CD4-positive, alpha-beta T cell treated with Interleukin-21 for 1 hour (primary cell): ENCODE measurements at regions not wholly inside any gene's neighbourhood (a gene's known extent, or its start where the extent isn't known, plus 50 kb on each side); places are given as distances from the start of the nearest gene placed in this dataset.
"Not testable (repeated sequence)": the region's sequence is repeated elsewhere in the genome, so short reads cannot be mapped to it uniquely, and the experiment has no call there.

ENCODE experiments used
- DNase-seq: peaks from one replicate; pipeline ENCODE4 v3.0.0-alpha.2; 2020

- no peak for DNase-seq
Observed at GRCh38 chr20:53833333-53834061, 236.9 kb downstream of the BCAS1 start.

GRCh38 chr20:53832499-53832898 is 237.9 kb downstream of the BCAS1 start:
- no peak for DNase-seq

- no peak for DNase-seq
Observed at GRCh38 chr20:53831812-53832211, 238.2 kb upstream of the ZNF217 start.

GRCh38 chr20:53831228-53831627 is 237.6 kb upstream of the ZNF217 start:
- DNase-seq, result no peak

GRCh38 chr20:53829724-53830521 is 236.3 kb upstream of the ZNF217 start:
- peak; percentile 28 for DNase-seq

- peak; percentile 23 for DNase-seq
Observed at GRCh38 chr20:53829255-53829723, 235.7 kb upstream of the ZNF217 start.

GRCh38 chr20:53828682-53829254 is 235.1 kb upstream of the ZNF217 start:
- no peak for DNase-seq

GRCh38 chr20:53828088-53828681 is 234.5 kb upstream of the ZNF217 start:
- DNase-seq, result no peak

- no peak for DNase-seq
Observed at GRCh38 chr20:53827292-53828087, 233.9 kb upstream of the ZNF217 start.

- DNase-seq, result no peak
Observed at GRCh38 chr20:53826597-53827291, 233.1 kb upstream of the ZNF217 start.

- DNase-seq, result no peak
Observed at GRCh38 chr20:53826090-53826489, 232.5 kb upstream of the ZNF217 start.

GRCh38 chr20:53825282-53825681 is 231.6 kb upstream of the ZNF217 start:
- no peak for DNase-seq

- no peak for DNase-seq
Observed at GRCh38 chr20:53824779-53825178, 231.1 kb upstream of the ZNF217 start.

GRCh38 chr20:53823121-53823764 is 229.6 kb upstream of the ZNF217 start:
- DNase-seq, result no peak

GRCh38 chr20:53822534-53822933 is 228.9 kb upstream of the ZNF217 start:
- DNase-seq, result no peak

- DNase-seq, result no peak
Observed at GRCh38 chr20:53819973-53820451, 226.4 kb upstream of the ZNF217 start.

- DNase-seq, result no peak
Observed at GRCh38 chr20:53818457-53819177, 225.0 kb upstream of the ZNF217 start.

- not testable (repeated sequence) for DNase-seq
Observed at GRCh38 chr20:53817513-53817912, 223.9 kb upstream of the ZNF217 start.

GRCh38 chr20:53816872-53817398 is 223.3 kb upstream of the ZNF217 start:
- no peak for DNase-seq

GRCh38 chr20:53815509-53815908 is 221.9 kb upstream of the ZNF217 start:
- no peak for DNase-seq
